ENCODE measurements at regions not wholly inside any gene's neighbourhood (a gene's known extent, or its start where the extent isn't known, plus 50 kb on each side); places are given as distances from the start of the nearest gene placed in this dataset.

- TF ChIP-seq POLR2AphosphoS5 (IDR thresholded peaks at IDR 0.05) (no peak), CTCF (IDR thresholded peaks at IDR 0.05 in 8 of 11, conservative IDR thresholded peaks at IDR 0.05 in 3 of 11) (no peak), POLR2A (IDR thresholded peaks at IDR 0.05) (no peak)
Measured at GRCh38 chr10:52956461-52956860, 183.9 kb upstream of the MBL2 start.
